HG02763 (cell line): ENCODE measurements at regions not wholly inside any gene's neighbourhood (a gene's known extent, or its start where the extent isn't known, plus 50 kb on each side); places are given as distances from the start of the nearest gene placed in this dataset.

Experiments used
- ATAC-seq: cut with Tn5 transposase; IDR thresholded peaks from one replicate; pipeline ENCODE4 v1.9.1; 2021; ENCODE audit warnings: mild to moderate bottlenecking, moderate library complexity; ENCODE audit not compliant: unreplicated experiment

- ATAC-seq: no peak
These were observed 622.5 kb downstream of the TBL1XR1 start for GRCh38 chr3:176574786-176575185.

- ATAC-seq: no peak
These were observed 625.4 kb downstream of the TBL1XR1 start for GRCh38 chr3:176571926-176572325.

- no peak for ATAC-seq
These were observed 626.3 kb downstream of the TBL1XR1 start for GRCh38 chr3:176570992-176571391.

- no peak for ATAC-seq
These were observed 629.1 kb downstream of the TBL1XR1 start for GRCh38 chr3:176568189-176568588.

GRCh38 chr3:176566757-176567156 lies 630.5 kb downstream of the TBL1XR1 start:
- no peak for ATAC-seq

- ATAC-seq: no peak
These were observed 635.0 kb downstream of the TBL1XR1 start for GRCh38 chr3:176562331-176562730.

- ATAC-seq: no peak
These were observed 635.5 kb downstream of the TBL1XR1 start for GRCh38 chr3:176561826-176562225.

GRCh38 chr3:176554791-176555654 lies 642.3 kb downstream of the TBL1XR1 start:
- no peak for ATAC-seq

GRCh38 chr3:176554264-176554663 lies 643.0 kb downstream of the TBL1XR1 start:
- no peak for ATAC-seq

GRCh38 chr3:176526942-176527341 lies 670.3 kb downstream of the TBL1XR1 start:
- no peak for ATAC-seq

- ATAC-seq: no peak
These were observed 671.1 kb downstream of the TBL1XR1 start for GRCh38 chr3:176526225-176526624.

- ATAC-seq: no peak
These were observed 674.2 kb downstream of the TBL1XR1 start for GRCh38 chr3:176523114-176523513.

- ATAC-seq: no peak
These were observed 674.8 kb downstream of the TBL1XR1 start for GRCh38 chr3:176522436-176522835.

GRCh38 chr3:176521531-176522175 lies 675.6 kb downstream of the TBL1XR1 start:
- ATAC-seq: no peak

GRCh38 chr3:176514297-176514696 lies 683.0 kb downstream of the TBL1XR1 start:
- no peak for ATAC-seq

- no peak for ATAC-seq
These were observed 683.7 kb downstream of the TBL1XR1 start for GRCh38 chr3:176513604-176514003.

- no peak for ATAC-seq
These were observed 685.2 kb downstream of the TBL1XR1 start for GRCh38 chr3:176512037-176512436.

- ATAC-seq: no peak
These were observed 687.2 kb downstream of the TBL1XR1 start for GRCh38 chr3:176510097-176510496.

- no peak for ATAC-seq
These were observed 691.2 kb downstream of the TBL1XR1 start for GRCh38 chr3:176505878-176506621.

- ATAC-seq: no peak
These were observed 706.2 kb downstream of the TBL1XR1 start for GRCh38 chr3:176491084-176491483.

GRCh38 chr3:176490357-176490756 lies 706.9 kb downstream of the TBL1XR1 start:
- no peak for ATAC-seq

GRCh38 chr3:176479248-176479647 lies 718.0 kb downstream of the TBL1XR1 start:
- no peak for ATAC-seq
